Thyroid gland (tissue), 4 donors: ENCODE measurements at regions not wholly inside any gene's neighbourhood (a gene's known extent, or its start where the extent isn't known, plus 50 kb on each side); places are given as distances from the start of the nearest gene placed in this dataset.

ENCODE experiments used
- CTCF ChIP-seq, 6 experiments: fragments of 200-600 bp in 3 of 6; fragments of 450-650 bp in 3 of 6; sonication (generic) in 3 of 6; IDR thresholded peaks; one replicate each; pipeline ENCODE4 v1.5.1; 2016 to 2019; ENCODE audit warnings: antibody characterized with exemption in 6 of 6, mild to moderate bottlenecking in 2 of 6, inconsistent platforms in 1 of 6, moderate library complexity in 1 of 6
- POLR2A ChIP-seq, 2 donors: fragments of 450-650 bp; IDR thresholded peaks; one replicate each; pipeline ENCODE4 v1.6.1; 2017; ENCODE audit warnings: antibody characterized with exemption in 2 of 2, mild to moderate bottlenecking in 2 of 2, moderate library complexity in 1 of 2

- TF ChIP-seq CTCF (IDR thresholded peaks at IDR 0.05) (no peak), POLR2A (IDR thresholded peaks at IDR 0.05) (no peak)
These were observed 84.7 kb upstream of the THBS1 start for GRCh38 chr15:39495871-39496840.
